ENCODE measurements at regions not wholly inside any gene's neighbourhood (a gene's known extent, or its start where the extent isn't known, plus 50 kb on each side); places are given as distances from the start of the nearest gene placed in this dataset.

DNA sequence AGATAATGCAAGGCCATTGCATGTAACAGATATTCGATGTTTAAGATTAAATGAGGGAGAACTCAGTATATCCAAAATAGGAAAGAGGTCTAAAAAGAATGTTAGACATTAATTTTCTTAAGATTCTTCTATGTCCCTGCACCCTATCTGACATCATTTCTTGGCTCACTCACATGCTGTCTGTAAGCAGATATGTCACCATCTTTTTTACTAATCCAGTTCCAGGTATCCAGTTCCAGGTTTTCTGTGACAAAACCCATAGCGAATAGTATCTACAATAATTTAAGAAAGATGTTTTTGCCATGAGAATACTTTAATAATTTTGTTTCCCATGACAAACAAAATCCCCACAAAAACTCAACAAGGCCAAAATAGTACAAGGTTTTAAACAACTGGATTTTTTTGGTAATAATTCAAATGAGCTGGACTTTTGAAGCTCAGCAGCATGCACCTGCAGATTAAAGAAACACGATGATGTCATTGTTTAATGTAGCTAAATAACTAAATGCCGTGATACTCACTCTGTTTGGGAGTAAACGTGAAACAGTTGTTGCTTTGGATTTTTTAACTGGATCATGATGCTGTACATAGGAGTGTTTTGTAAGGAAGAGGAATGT lies 867.6 kb downstream of the EPHA3 start:
- no peak overlapping the region for H2AK5ac ChIP-seq (ENCODE audit: low read depth, low read length)
- H3K18ac ChIP-seq (ENCODE audit: extremely low read depth, low read length): no peak overlapping the region
- H2AFZ ChIP-seq (ENCODE audit: low read length): no peak overlapping the region
- DNase-seq (ENCODE audit: low read depth in 1 of 2, low spot score in 2 of 2) (no peak), FAIRE-seq (no peak)
- H2BK15ac ChIP-seq (ENCODE audit: low read length): no peak overlapping the region
- no peaks in the 10 kb centered on the region for H3K79me1 ChIP-seq (ENCODE audit: low read depth, low read length)
- no peaks in the 10 kb centered on the region for H3K4me1 ChIP-seq (replicated peaks in 1 of 4; ENCODE audit: control insufficient read depth in 3 of 4, insufficient read depth in 4 of 4, low read length in 3 of 4)
- H3K4ac ChIP-seq (replicated peaks; ENCODE audit: insufficient read length, low read depth, low read length): no peak overlapping the region
- H4K5ac ChIP-seq (ENCODE audit: insufficient read length, low read depth, low read length): no peak overlapping the region
- no peaks in the 10 kb centered on the region for H3K79me2 ChIP-seq (ENCODE audit: control insufficient read depth in 1 of 2, insufficient read depth in 2 of 2, low read length in 2 of 2)
- TF ChIP-seq EZH2 (IDR thresholded peaks at IDR 0.05; ENCODE audit: low read depth, low read length, severe bottlenecking): no peak
- TF ChIP-seq ASH2L (IDR thresholded peaks at IDR 0.05; ENCODE audit: low read length): no peak
- TF ChIP-seq CTCF (IDR thresholded peaks at IDR 0.05; ENCODE audit: control extremely low read depth in 1 of 3, insufficient read depth in 1 of 3, low read depth in 1 of 3, low read length in 3 of 3): no peak
- no peak for TF ChIP-seq BCL11A (IDR thresholded peaks at IDR 0.05; ENCODE audit: low read depth in 2 of 2, low read length in 2 of 2)
- no peak for TF ChIP-seq MAFK (IDR thresholded peaks at IDR 0.05; ENCODE audit: low read depth, low read length)
- no peak for TF ChIP-seq TAF1 (IDR thresholded peaks at IDR 0.05; ENCODE audit: low read depth, low read length)
- no peak for TF ChIP-seq CTBP2 (IDR thresholded peaks at IDR 0.05; ENCODE audit: borderline replicate concordance, insufficient read depth, insufficient read length, low read length)
- TF ChIP-seq POLR2A (IDR thresholded peaks at IDR 0.05; ENCODE audit: control extremely low read depth in 1 of 2, low read depth in 2 of 2, low read length in 2 of 2): no peak
- TF ChIP-seq TAF7 (optimal IDR thresholded peaks at IDR 0.05; ENCODE audit: borderline replicate concordance, low read depth, low read length): no peak
- H3K23ac ChIP-seq (ENCODE audit: insufficient read length): no peak overlapping the region
- no peak overlapping the region for H3K4me2 ChIP-seq (ENCODE audit: insufficient read depth in 1 of 2, low read depth in 2 of 2, low read length in 2 of 2)
- H3K56ac ChIP-seq (replicated peaks; ENCODE audit: insufficient read length, low read depth, low read length): no peak overlapping the region
- no peaks in the 10 kb centered on the region for H3K27me3 ChIP-seq (replicated peaks in 1 of 4; ENCODE audit: control insufficient read depth in 3 of 4, extremely low read depth in 1 of 4, insufficient read depth in 3 of 4, low read length in 3 of 4)
- no peaks in the 10 kb centered on the region for H3K36me3 ChIP-seq (ENCODE audit: control insufficient read depth in 2 of 4, insufficient read depth in 4 of 4, low read length in 3 of 4)
- H3K27ac ChIP-seq (ENCODE audit: low read depth, low read length): no peak overlapping the region
- 89% methylated on average over 5 of the region's 5 CpGs; no CpG with 5 or more reads in 1 of the 2 experiments for WGBS, 2 experiments (ENCODE audit: extremely low coverage in 1 of 2, insufficient coverage in 1 of 2, insufficient read length in 1 of 2, insufficient replicate concordance in 2 of 2, low coverage in 1 of 2, low lambda C conversion rate in 2 of 2, missing lambda C conversion rate in 1 of 2)
- H3K14ac ChIP-seq (ENCODE audit: insufficient read length): no peak overlapping the region
- H3K4me3 ChIP-seq (ENCODE audit: extremely low read depth in 1 of 4, insufficient read depth in 2 of 4, low read depth in 3 of 4, low read length in 4 of 4): no peak overlapping the region
- H2BK12ac ChIP-seq (ENCODE audit: low read depth, low read length): no peak overlapping the region
- no peak overlapping the region for H2BK20ac ChIP-seq (ENCODE audit: low read length)
- H3K9ac ChIP-seq (replicated peaks in 1 of 4; ENCODE audit: extremely low read depth in 1 of 4, low read depth in 3 of 4, low read length in 3 of 4): no peak overlapping the region
- ChIA-PET CTCF (ENCODE audit: partially characterized antibody) (interaction anchor here (1.4 kb wide), 1 partner anchor 116 kb away, joined by 4 read pairs; no protein-coding TSS in a partner anchor), POLR2A (ENCODE audit: partially characterized antibody) (no interaction called here)
- H2BK120ac ChIP-seq (replicated peaks; ENCODE audit: low read depth, low read length): no peak overlapping the region
- no peak overlapping the region for H2BK5ac ChIP-seq (ENCODE audit: low read depth, low read length)
- no peak overlapping the region for H4K91ac ChIP-seq (replicated peaks; ENCODE audit: insufficient read length, low read length)
- H4K8ac ChIP-seq (ENCODE audit: extremely low read depth, insufficient read depth, low read length): no peak overlapping the region
- H3K23me2 ChIP-seq (ENCODE audit: low read depth, low read length): no peaks in the 10 kb centered on the region
- H4K20me1 ChIP-seq (replicated peaks in 1 of 2; ENCODE audit: control insufficient read depth in 1 of 2, insufficient read depth in 2 of 2, low read length in 2 of 2): no peaks in the 10 kb centered on the region
- H3K9me3 ChIP-seq (ENCODE audit: insufficient read depth in 2 of 2, low read depth in 1 of 2, low read length in 1 of 2): no peaks in the 10 kb centered on the region

Measured in H1 (cell line).